Left renal cortex interstitium (tissue), 4 donors: ENCODE measurements at regions not wholly inside any gene's neighbourhood (a gene's known extent, or its start where the extent isn't known, plus 50 kb on each side); places are given as distances from the start of the nearest gene placed in this dataset.

Experiments
- DNase-seq, 4 donors: peaks; one replicate each; pipeline ENCODE4 v3.0.0-alpha.2; 2013; ENCODE audit warnings: low read depth in 4 of 4, low spot score in 2 of 4, missing footprints in 1 of 4

DNA sequence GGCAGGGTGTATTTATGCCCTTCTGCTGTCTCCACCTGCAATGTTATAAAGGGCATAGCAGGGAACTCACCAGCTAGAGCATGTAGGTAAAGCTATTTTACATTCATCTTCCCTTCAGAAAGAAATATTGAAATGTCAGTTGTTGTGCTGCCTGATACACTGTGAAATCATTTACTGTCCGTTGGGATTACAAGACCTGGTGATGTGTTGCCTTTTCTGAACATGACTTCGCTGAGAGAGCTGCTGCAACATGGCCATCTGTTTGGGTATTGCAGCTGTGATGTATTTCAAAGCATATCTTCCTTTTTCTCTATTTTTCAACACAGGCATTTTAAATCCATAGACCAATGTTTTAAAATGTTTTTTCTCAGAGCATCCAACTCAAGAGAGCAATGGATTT lies 644.1 kb upstream of the GNPDA2 start:
- DNase-seq = no peak

DNA sequence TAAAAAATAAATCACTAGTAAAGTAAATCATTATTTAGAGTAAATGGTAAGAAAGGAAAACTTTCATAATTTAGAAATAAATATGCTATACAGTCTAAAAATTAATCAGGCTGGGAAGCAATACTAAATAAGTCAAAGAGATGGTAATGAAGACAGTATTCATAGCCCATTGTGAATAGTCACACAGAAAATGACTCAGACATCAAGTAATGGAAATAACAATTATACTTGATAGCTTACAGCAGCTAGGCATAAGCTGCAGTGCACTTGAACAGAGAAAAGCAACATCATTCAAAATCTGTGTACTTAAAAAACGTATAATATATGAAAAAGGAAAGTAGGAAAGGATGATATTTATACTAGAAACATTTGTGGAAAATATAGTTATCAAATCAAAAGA lies 642.5 kb upstream of the GNPDA2 start:
- no peak for DNase-seq

DNA sequence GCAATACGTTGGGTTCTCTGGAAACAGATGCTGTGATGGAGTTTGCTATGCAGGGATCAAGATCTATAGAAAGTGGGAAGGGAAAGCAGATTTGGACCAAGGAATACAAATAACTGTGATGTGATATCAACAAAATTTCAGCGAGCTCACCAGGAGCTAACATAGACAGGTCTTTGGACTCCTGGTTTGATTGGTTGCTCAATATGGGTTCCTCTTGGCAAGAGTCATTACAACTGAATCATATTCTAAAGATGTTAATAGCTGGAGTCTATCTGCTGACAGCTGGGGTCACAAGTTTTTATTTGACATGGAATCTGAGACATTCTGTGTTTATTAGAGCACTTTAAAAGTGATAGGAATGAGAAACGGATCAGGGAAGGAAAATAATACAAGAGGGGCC lies 637.6 kb upstream of the GNPDA2 start:
- DNase-seq = no peak

DNA sequence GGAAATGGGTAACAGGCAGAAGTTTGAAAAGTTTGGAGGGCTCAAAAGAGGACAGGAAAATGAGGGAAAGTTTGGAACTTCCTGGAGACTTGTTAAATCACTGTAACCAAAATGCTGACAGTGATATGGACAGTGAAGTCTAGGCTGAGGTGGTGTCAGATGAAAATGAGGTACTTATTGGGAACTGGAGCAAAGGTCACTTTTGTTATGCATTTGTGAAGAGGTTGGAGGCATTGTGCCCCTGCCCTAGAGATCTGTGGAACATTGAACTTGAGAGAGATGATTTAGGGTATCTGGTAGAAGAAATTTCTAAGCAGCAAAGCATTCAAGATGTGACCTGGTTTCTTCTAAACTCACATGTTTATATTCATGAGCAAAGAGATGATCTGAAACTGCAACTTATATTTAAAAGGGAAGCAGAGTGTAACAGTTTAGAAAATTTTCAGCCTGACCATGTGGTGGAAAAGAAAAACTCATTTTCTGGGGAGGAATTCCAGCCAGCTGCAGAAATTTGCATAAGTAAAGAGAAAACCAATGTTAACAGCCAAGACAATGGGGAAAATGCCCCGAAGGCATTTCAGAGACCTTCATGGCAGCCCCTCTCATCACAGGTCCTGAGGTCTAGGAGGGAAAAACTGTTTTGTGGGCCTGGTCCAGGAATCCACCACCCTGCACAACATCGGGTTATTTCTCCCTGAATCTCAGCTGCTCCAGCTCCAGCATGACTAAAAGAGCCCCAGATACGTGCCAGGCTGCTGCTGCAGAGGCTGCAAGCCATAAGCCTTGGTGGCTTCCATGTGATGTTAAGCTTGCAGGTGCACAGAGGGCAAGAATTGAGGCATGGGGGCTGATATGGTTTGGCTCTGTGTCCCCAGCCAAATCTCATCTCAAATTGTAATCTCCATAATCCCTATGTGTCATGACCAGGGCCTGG lies 632.5 kb upstream of the GNPDA2 start:
- DNase-seq = no peak

DNA sequence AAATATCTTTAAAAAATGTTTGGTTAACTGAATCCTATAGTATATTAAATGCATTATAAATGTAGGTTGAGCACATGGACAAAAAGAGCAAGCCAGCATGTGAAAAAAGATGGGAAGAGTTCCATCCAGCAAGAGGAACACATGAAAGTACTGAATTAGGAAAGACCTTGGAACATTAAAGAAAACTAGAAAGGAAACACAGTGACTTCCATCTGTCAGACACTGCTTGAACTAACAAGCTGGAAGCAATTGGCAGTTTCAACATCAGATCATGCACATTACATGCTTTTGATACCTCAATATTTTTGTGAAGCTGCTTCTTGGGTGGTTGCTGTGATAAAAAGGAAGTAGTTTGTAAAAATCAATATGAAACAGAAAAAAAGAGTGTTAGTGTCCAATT lies 626.8 kb upstream of the GNPDA2 start:
- DNase-seq = no peak

DNA sequence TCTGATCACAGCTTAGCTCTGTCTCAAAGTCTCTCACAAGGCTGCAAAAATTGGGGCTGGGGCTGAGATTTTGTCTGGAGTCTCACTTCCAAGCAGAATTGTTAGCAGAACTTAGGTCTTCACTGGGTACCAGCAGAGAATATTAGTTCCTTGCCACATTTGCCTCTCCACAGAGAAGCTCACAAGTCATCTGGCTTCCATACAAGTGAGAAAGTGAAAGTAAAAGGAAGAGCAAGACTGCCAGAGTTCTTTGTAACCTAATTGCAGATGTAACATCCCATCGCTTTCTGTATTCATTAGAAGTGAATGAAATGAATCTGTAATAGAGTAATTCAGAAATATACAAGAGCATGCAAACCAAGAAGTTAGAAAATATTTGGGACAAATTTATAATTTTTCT lies 624.1 kb upstream of the GNPDA2 start:
- DNase-seq = no peak

DNA sequence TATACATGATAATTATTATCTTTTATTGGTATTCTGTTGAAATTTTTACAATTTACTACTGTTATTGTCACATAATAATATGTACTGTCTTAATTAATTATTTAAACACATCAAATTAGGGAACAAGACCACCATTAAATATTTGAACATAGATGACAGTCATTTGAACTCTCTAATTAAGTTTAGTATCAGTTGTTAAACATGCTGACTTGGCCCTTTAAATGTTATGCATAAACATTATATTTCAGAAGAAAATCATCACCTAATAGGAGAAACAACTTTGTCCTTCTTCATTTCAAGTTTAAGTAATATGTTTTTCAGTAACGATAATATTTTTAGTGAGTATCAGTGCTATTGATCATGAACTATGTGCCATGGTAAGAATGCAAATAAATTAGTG lies 623.5 kb upstream of the GNPDA2 start:
- no peak for DNase-seq

DNA sequence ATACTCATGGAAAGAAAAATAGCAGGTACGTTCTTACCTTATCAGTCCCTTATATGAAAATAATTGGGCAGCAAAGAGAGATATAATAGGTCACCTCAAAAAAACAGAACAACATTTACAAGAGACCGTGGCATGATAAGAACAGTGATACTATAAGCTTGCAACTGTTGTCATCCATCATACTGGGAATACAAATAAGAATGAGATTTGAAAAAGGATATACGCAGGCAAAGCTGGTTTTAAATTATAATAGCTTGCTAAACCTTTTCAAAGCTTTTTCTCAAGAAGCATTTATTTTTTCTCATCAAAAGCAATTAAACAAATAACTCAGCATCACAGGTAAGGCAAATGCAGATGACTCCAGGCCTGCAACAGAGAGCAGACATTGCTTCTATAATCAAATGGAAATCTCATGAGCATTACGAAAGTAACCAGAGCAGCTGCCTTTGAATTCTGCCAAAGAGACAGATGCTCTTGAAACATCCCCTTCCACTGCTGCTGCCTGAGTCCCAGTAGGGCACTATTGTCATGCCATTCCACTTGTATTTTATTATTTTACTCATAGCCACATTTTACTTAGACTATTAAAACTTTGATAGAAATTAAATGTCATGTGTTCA lies 620.6 kb upstream of the GNPDA2 start:
- no peak for DNase-seq

DNA sequence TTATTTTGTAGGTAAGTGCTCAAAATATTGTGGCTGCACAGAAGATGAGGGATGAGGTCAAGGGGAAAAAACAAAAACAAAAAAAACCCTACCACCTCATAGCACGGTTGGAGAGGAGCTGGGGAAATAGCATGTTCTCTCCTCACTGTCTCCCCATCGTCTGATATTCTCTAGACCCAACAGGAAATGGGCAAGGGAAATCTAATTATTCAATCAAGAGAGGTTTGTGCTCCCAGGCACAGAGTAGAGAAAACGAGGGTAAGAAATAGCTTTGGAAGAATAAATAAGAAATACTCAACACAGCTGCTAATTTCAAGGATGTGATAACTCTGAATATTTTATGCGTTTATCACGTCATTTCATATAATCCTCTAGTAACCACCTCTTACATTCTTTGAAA lies 619.2 kb upstream of the GNPDA2 start:
- no peak for DNase-seq

DNA sequence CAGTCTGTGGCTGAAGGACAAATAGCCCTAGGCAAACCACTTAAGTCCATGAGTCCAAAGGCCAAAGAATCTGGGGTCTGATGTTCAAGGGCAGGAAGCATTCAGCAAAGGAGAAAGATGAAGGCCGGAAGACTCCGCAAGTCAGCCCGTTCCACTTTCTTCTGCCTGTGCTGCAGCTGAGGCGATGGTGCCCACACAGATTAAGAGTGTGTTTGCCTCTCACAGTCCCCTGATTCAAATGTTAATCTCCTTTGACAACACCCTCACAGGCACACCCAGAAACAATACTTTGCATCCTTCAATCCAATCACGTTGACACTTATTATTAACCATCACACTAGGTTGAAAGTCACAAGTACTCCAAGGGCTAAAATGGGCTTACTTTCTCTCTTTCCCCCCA lies 605.4 kb upstream of the GNPDA2 start:
- no peak for DNase-seq

DNA sequence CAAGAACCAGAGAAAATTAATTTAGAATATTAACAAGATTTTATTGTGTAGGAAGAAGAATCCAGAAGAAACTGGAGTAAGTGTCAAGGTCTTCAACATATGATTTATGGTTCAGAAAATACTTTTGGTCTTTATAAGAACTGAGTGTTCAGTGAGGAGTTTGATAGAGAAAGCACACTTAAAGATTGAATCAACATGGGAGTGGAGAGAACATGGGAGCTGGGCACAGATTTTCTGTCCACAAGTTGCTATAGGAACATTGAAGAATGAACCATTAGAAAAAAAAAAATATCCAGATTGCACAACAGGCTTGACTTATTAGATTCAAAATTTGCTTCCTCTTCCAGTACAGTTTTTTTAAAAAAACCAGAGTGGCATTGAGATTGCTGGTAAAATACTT lies 601.2 kb upstream of the GNPDA2 start:
- DNase-seq = no peak

DNA sequence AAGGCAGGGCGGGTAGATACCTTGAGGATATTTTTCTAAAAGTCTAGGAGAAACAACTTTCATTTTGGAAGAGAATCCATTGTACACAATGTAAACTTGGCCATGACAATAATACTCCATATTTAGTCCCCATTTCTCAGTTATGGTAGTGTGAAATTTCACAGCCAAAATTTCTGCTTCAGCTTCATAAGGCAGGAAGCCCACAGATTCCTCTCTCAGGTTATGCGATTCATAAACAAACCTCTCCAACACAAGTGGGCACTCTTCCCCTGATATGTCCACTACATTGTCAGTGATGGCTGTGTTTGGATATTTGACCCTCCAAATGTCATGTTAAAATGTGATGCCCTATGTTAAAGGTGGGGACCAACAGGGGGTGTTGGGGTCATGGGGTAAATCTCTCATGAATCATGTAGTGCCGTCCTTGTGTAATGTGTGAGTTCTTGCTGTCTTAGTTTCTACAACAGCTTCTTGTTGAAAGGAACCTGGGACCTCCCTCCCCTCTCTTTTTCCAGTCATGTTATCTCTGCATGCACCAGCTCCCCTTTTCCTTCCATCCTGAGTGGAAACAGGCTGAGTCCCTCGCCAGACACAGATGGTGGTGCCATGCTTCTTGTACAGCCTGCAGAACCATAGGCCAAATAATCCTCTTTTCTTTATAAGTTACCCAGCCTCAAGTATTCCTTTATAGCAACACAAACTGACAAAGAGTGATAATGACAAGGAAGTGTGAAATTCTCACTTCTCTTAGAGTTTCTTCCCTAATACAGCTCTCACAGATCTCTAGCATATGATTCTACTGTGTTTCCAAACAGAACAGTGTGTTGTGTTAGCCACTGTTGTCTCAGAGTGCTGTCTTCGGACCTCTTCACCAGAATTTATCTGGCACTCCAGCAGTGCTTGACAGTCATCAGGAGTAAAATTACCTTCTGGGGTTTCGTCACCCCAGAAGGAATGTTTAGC lies 598.4 kb upstream of the GNPDA2 start:
- DNase-seq = no peak

DNA sequence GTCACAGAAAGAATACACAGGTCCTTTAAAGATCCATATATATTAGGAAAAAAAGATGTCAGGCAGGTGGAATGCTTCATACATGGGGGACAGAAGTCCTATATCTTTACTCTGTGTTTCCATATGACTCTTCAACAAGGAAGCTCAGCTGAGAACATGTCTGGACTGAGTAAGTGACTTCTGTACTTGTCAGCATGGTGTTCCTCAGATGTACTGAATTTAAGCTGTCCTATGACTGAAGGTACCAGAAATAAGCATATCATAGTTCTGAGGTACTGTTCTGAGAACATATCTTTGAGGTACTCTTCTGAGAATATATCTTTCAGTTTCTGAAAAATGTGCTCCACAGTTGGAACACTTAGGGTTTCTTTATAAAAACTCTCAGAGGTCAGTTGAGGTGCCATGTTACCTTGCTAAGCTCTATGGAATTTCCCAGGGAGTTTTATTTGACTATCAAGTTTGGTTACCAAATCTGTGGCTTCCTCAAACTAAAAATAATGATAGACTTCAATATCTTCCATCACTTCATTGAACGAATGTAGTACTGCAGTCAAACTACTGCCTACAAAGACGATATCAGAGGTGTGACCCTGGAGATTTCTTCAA lies 597.2 kb upstream of the GNPDA2 start:
- no peak for DNase-seq

DNA sequence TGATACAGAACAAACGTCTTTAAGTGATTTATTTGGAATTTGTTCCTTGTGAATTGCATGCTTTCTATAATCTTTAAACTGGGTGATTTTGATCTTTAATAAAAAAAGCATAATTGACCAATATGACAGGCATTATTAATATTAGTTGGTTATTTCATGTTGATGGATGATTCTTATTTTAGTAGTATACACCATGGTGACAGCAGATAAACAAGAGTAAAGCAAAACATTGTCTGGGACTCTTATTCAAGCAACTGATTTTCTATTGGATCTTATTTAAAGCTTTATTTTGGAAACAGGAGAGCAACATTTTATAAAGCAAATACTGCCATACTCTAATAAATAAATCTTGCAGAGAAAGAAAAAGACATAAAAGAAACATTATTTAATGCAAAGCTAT lies 591.4 kb upstream of the GNPDA2 start:
- no peak for DNase-seq

DNA sequence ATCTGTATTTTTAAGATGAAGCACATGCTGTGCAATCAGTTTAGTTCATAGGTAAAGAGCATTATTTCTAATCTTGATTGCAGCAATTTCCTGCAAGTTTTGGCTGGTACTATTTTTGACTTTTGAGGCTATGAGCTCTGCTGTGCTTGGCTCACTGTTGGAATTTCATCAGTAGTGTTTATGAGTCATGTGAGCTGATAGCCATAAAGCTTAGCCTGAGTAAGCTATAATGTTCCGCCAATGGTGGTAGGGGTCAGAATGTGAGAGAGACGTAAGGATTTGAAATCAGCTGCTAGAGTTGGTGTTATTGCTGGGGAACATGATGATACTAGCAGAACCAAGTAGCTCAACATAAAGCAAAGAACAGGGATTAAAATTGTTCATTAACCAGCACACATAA lies 590.9 kb upstream of the GNPDA2 start:
- DNase-seq = no peak

DNA sequence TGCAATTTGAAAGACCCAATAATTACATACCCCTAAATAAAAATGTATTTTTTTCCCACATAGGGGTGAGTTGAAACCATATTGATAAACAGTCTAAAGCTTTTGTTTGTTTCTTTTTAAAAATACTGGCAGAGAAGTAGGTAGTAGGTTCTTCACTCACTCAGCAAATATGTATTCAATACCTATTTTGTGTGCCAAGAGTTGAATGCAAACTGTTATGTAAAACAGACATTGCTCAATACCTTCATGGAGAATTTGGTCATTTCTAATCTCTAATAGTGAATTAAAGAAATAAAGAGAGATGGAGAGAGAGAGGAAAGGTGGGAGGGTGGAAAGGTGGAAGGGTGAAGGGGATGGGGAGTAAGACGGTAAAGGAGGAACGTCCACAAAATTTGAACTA lies 589.9 kb upstream of the GNPDA2 start:
- DNase-seq = no peak

DNA sequence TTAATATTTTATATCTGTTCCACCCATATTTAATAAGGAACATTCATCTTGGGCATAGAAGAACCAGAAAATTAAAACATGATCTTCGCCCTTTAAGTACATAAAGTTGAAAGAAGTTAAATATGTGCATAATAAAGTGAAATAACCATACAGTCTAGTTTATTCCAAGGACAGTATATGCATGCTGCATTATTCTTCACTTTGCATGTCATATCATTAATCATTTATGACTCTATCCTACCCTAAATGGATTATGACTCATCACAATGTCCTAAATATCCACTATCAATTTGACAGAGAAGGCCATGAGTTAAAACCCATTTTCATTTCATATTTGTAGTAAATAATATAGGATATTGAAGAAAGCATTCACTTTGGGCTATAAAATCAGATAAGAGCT lies 576.5 kb upstream of the GNPDA2 start:
- DNase-seq = no peak

DNA sequence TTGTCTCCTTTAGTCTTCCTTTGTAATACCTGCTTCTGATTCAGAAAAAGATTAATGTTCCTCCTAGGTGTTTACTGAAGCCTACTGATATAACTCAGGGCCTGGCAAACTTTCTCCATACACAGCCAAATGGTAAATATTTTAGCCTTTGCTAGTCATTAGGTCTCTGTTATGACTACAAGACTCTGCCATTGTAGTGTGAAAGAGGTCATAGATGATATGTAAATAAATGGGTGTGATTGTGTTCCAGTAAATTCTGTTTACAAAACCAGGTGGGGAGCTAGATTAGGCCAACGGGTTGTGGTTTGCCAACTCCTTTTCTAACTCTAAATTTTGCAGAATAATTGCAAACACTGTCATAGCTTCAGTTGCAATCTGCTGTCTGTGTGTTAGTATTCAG lies 568.1 kb upstream of the GNPDA2 start:
- no peak for DNase-seq

DNA sequence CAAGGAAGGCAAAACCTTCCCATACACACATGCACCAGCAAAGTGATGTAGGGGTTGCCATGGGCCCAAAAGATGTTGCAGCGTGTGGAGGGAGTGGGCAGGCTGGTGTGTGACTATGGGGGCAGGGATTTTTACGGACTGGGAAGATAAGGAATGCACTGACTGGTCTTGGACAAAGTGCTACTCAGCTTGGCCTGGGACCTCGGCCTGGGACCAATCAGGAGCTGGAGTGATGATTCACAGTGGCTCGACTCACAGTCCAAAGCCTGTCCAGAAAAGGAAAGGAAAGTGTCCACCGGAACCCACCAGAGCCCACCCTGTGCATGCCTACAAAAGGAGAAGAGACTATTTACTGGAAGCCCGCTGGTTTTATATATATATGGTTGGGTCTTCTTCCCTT lies 567.0 kb upstream of the GNPDA2 start:
- no peak for DNase-seq

DNA sequence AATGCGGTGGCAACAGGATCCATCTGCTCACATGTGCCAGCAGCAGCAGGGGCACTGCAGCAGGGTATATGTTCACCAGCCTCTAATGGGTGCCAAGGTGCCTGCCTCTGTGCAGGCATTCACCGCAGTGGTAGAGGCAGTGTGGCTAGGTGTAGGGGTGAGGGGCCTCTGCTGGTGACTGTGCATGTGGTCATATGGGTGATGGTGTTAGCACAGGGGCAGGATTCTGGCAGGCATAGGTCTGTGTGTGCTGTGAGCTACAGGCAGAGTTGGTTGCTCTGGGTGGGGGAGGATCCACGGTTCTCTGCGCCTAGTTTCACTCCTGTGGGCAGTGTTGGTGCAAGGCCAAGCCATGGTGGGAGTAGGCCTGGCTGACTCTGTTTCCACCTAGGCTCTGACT lies 566.5 kb upstream of the GNPDA2 start:
- no peak for DNase-seq
